ENCODE measurements at regions not wholly inside any gene's neighbourhood (a gene's known extent, or its start where the extent isn't known, plus 50 kb on each side); places are given as distances from the start of the nearest gene placed in this dataset.

GRCh38 chr18:37869051-37869450 lies 303.5 kb upstream of the CELF4 start:
- TF ChIP-seq CTCF (IDR thresholded peaks at IDR 0.05; ENCODE audit: insufficient read depth, low read length, poor library complexity, severe bottlenecking), result no peak
- no peak for TF ChIP-seq EZH2phosphoT487 (conservative IDR thresholded peaks at IDR 0.05; ENCODE audit: low read length)

Data from SU-DHL-6 (cell line).